ENCODE measurements at regions not wholly inside any gene's neighbourhood (a gene's known extent, or its start where the extent isn't known, plus 50 kb on each side); places are given as distances from the start of the nearest gene placed in this dataset.

GRCh38 chr9:17057729-17058128 is 77.1 kb upstream of the CNTLN start:
- Histone ChIP-seq H3K4me3 (no peak overlapping the region), H3K27me3 (no peaks in the 10 kb centered on the region), H3K36me3 (replicated peaks in 1 of 2; ENCODE audit: insufficient read depth in 1 of 2, low read depth in 2 of 2) (no peaks in the 10 kb centered on the region), H3K9me3 (no peaks in the 10 kb centered on the region), H3K4me1 (no peaks in the 10 kb centered on the region), H3K27ac (no peak overlapping the region)
- intact Hi-C loops (cut with DNase I): no loop called here
- TF ChIP-seq, protein P1, sequence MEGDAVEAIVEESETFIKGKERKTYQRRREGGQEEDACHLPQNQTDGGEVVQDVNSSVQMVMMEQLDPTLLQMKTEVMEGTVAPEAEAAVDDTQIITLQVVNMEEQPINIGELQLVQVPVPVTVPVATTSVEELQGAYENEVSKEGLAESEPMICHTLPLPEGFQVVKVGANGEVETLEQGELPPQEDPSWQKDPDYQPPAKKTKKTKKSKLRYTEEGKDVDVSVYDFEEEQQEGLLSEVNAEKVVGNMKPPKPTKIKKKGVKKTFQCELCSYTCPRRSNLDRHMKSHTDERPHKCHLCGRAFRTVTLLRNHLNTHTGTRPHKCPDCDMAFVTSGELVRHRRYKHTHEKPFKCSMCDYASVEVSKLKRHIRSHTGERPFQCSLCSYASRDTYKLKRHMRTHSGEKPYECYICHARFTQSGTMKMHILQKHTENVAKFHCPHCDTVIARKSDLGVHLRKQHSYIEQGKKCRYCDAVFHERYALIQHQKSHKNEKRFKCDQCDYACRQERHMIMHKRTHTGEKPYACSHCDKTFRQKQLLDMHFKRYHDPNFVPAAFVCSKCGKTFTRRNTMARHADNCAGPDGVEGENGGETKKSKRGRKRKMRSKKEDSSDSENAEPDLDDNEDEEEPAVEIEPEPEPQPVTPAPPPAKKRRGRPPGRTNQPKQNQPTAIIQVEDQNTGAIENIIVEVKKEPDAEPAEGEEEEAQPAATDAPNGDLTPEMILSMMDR (IDR thresholded peaks at IDR 0.05): no peak
- TF ChIP-seq POLR2A (IDR thresholded peaks at IDR 0.05): no peak
- 54 to 69% methylated on average over 3 of the region's 3 CpGs for WGBS, 2 donors
- no peak for DNase-seq
- ATAC-seq: no peak

DNA sequence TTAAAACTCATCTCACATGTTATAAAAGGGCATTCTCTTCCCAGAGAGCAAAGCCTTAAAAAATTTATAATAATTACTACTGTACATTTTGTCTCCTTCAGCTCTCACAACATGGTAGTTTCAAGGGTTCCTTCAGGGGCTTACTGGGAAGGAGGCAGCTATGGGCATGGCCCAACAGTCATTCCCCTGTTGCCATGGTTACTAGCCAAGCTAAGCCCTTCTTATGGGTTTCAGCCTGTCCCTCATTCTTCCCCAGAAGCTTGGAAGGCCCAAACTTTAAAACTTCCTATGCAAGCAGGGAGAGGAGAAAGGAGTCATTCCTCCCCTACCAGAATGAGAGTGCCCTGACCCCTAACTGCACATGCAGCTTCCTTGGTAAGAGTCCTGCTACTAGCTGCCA is 82.2 kb upstream of the CNTLN start:
- Histone ChIP-seq H3K27ac (no peak overlapping the region), H3K9me3 (no peaks in the 10 kb centered on the region), H3K4me1 (no peaks in the 10 kb centered on the region), H3K27me3 (no peaks in the 10 kb centered on the region), H3K4me3 (no peak overlapping the region), H3K36me3 (replicated peaks in 1 of 2; ENCODE audit: insufficient read depth in 1 of 2, low read depth in 2 of 2) (no peaks in the 10 kb centered on the region)
- no peak for DNase-seq
- no peak for TF ChIP-seq POLR2A (IDR thresholded peaks at IDR 0.05)
- TF ChIP-seq, protein P1 (IDR thresholded peaks at IDR 0.05): no peak
- intact Hi-C loops (cut with DNase I): no loop called here
- no peak for ATAC-seq

- H3K27me3 ChIP-seq: no peaks in the 10 kb centered on the region
- WGBS, 2 donors: 75 to 83% methylated on average over 3 of the region's 3 CpGs
- intact Hi-C loops (cut with DNase I): no loop called here
- H3K9me3 ChIP-seq: no peaks in the 10 kb centered on the region
- H3K4me3 ChIP-seq: no peak overlapping the region
- DNase-seq (no peak), ATAC-seq (no peak)
- TF ChIP-seq, protein P1 (IDR thresholded peaks at IDR 0.05): no peak
- no peak for TF ChIP-seq POLR2A (IDR thresholded peaks at IDR 0.05)
- H3K27ac ChIP-seq: no peak overlapping the region
- H3K36me3 ChIP-seq (replicated peaks in 1 of 2; ENCODE audit: insufficient read depth in 1 of 2, low read depth in 2 of 2): no peaks in the 10 kb centered on the region
- H3K4me1 ChIP-seq: no peaks in the 10 kb centered on the region
Measured at GRCh38 chr9:17045381-17045940, 89.4 kb upstream of the CNTLN start.

DNA sequence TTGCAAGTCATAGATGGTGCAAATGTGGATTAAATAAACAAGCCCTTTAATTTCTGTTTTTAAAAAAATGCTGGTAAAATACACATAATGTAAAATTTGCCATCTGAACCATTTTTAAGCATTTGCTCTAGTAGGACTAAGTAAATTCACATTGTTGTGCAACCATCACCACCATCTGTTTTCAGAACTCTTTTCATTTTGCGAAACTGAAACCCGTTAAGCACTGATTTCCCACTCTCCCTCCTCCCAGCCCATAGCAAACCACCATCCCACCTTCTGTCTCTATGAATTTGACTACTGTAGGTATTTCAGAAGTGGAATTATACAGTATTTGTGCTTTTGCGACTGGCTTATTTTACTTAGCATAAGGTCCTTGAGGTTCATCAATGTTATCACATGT is 103.3 kb upstream of the CNTLN start:
- WGBS, 2 donors: 73 to 90% methylated on average over 3 of the region's 3 CpGs
- ATAC-seq (no peak), DNase-seq (no peak)
- Histone ChIP-seq H3K9me3 (no peaks in the 10 kb centered on the region), H3K4me3 (no peak overlapping the region), H3K27ac (no peak overlapping the region), H3K4me1 (no peaks in the 10 kb centered on the region), H3K27me3 (no peaks in the 10 kb centered on the region), H3K36me3 (replicated peaks in 1 of 2; ENCODE audit: insufficient read depth in 1 of 2, low read depth in 2 of 2) (no peaks in the 10 kb centered on the region)
- TF ChIP-seq POLR2A (IDR thresholded peaks at IDR 0.05): no peak
- TF ChIP-seq, protein P1 (IDR thresholded peaks at IDR 0.05): no peak
- intact Hi-C loops (cut with DNase I): no loop called here

DNA sequence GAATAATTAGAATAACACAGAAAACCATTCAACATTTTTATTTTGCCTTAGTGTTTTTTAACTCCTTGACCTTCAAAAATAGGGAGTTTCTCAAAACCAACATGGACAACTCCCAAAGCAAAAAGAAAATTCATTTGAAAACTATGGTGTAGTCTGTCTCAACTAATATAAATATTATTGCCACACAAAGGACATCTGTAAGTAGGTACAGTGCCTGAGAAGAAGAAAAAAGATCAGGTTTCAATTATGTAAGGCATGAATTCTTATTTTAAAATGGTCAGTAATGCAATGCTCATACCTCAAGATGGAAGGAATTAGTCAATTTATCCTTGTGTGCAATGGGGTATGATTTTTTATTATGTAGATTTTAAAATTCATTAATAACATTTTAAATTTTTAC is 109.6 kb upstream of the CNTLN start:
- Histone ChIP-seq H3K36me3 (replicated peaks in 1 of 2; ENCODE audit: insufficient read depth in 1 of 2, low read depth in 2 of 2) (no peaks in the 10 kb centered on the region), H3K4me1 (no peaks in the 10 kb centered on the region), H3K9me3 (no peaks in the 10 kb centered on the region), H3K27me3 (no peaks in the 10 kb centered on the region), H3K27ac (no peak overlapping the region), H3K4me3 (no peak overlapping the region)
- intact Hi-C loops (cut with DNase I): no loop called here
- TF ChIP-seq, protein P1 (IDR thresholded peaks at IDR 0.05): no peak
- TF ChIP-seq POLR2A (IDR thresholded peaks at IDR 0.05): no peak
- DNase-seq (no peak), ATAC-seq (no peak)
